ENCODE measurements at regions not wholly inside any gene's neighbourhood (a gene's known extent, or its start where the extent isn't known, plus 50 kb on each side); places are given as distances from the start of the nearest gene placed in this dataset.

DNA sequence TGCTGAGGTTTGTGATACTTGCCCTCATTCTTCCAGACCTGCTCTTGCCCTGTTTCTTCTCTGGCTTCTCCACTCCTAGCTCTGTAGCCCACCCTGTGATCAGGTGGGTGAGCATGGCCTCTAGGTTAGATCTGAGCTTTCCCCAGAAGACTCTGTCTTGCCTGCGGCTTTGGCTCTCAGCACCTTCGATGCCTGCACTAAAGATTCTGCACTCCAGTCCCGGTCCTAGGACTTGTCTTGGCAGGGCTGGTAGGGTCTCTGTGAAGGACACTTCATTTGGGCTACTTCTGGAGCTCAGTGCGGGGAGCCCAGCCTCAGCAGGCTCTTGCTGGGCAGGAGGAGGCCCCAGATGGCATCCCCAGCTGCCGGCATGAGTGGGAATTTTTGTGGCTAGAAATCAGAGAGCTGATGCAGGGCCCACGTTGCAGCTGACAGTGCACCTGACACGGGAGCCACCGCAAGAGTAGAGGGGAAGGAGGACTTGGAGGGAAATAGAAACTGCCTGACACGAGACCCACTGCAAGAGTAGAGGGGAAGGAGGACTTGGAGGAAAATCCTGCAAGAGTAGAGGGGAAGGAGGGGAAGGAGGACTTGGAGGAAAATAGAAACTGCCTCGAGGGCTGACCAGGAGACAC lies 226.9 kb upstream of the B3GAT1 start:
- TF ChIP-seq, protein P1, sequence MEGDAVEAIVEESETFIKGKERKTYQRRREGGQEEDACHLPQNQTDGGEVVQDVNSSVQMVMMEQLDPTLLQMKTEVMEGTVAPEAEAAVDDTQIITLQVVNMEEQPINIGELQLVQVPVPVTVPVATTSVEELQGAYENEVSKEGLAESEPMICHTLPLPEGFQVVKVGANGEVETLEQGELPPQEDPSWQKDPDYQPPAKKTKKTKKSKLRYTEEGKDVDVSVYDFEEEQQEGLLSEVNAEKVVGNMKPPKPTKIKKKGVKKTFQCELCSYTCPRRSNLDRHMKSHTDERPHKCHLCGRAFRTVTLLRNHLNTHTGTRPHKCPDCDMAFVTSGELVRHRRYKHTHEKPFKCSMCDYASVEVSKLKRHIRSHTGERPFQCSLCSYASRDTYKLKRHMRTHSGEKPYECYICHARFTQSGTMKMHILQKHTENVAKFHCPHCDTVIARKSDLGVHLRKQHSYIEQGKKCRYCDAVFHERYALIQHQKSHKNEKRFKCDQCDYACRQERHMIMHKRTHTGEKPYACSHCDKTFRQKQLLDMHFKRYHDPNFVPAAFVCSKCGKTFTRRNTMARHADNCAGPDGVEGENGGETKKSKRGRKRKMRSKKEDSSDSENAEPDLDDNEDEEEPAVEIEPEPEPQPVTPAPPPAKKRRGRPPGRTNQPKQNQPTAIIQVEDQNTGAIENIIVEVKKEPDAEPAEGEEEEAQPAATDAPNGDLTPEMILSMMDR (IDR thresholded peaks at IDR 0.05) = no peak
- no peak for TF ChIP-seq EZH2 (IDR thresholded peaks at IDR 0.05; ENCODE audit: borderline replicate concordance, insufficient read depth, low read depth, low read length, poor library complexity, severe bottlenecking)
